Stimulated activated CD4-positive, alpha-beta T cell treated with anti-CD3 and anti-CD28 coated beads, TNF-alpha, amount 100 ng/mL, for 48 hours (primary cell): ENCODE measurements at regions not wholly inside any gene's neighbourhood (a gene's known extent, or its start where the extent isn't known, plus 50 kb on each side); places are given as distances from the start of the nearest gene placed in this dataset.

Source experiments
- DNase-seq, 3 donors: peaks; one replicate each; pipeline ENCODE4 v3.0.0-alpha.2; 2020; ENCODE audit warnings: low read depth in 3 of 3

DNA sequence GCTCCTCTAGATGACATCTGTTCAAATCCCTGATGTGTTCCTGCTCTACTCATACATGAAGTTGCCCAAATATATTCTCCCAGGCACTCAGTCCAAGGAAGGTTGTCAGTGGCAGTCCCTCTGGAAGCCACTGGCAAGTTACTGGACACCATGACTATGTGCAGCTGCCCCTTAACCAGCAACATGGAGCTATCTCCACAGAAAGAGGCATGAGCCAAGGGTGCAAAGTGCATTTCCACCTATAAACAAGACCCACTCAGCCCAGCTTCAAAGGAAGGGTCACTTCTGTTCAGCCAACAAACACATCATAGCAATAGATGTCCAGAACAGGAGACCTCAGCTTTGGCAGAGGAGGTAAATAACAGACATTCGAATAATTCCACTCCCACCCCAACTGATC lies 217.6 kb upstream of the PMEPA1 start:
- DNase-seq, result no peak

- no peak for DNase-seq
Measured at GRCh38 chr20:57922706-57923105, 212.9 kb upstream of the PMEPA1 start.

- no peak for DNase-seq
Measured at GRCh38 chr20:57922083-57922482, 212.3 kb upstream of the PMEPA1 start.

- DNase-seq, result no peak
Measured at GRCh38 chr20:57921676-57922075, 211.9 kb upstream of the PMEPA1 start.

DNA sequence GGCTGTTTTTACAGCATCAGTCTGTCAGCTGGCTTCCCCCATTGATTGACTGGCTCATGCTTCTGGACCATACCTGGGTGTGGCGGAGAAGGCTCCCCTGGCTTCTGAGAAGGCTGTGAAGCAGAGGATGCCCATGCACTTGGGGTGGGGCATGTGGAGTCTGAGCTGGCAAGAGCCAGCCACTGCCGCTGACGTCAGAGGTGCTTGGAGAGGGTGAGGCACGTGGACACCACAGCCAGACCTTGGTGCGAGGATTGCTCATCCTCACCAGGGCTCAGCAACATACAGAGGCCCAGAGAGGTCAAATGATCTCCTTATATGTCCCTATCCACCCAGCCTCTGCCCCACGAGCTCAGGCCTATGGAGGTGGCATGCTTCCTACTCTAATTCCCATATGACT lies 211.2 kb upstream of the PMEPA1 start:
- DNase-seq, result no peak

- no peak for DNase-seq
Measured at GRCh38 chr20:57919049-57919448, 209.2 kb upstream of the PMEPA1 start.

DNA sequence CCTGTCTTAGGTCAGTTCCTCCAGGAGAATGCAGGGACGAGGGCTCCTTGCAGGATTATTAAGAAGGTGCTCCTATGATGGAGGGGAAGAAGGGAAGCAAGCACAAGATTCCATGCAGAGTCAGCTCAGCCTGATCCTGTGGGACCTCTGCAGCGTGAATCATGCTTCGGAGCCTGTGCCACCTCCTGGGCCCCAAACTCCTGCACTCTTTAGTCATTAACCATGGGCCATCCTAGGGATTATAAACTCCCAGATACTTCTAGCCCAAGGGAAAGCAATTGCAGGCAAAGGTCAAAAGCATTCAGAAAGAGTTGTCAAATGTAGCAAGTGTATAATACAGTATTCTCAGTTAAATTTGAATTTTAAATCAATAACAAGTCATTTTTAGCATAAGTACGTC lies 208.7 kb upstream of the PMEPA1 start:
- DNase-seq, result no peak

- no peak for DNase-seq
Measured at GRCh38 chr20:57914205-57914604, 204.4 kb upstream of the PMEPA1 start.

DNA sequence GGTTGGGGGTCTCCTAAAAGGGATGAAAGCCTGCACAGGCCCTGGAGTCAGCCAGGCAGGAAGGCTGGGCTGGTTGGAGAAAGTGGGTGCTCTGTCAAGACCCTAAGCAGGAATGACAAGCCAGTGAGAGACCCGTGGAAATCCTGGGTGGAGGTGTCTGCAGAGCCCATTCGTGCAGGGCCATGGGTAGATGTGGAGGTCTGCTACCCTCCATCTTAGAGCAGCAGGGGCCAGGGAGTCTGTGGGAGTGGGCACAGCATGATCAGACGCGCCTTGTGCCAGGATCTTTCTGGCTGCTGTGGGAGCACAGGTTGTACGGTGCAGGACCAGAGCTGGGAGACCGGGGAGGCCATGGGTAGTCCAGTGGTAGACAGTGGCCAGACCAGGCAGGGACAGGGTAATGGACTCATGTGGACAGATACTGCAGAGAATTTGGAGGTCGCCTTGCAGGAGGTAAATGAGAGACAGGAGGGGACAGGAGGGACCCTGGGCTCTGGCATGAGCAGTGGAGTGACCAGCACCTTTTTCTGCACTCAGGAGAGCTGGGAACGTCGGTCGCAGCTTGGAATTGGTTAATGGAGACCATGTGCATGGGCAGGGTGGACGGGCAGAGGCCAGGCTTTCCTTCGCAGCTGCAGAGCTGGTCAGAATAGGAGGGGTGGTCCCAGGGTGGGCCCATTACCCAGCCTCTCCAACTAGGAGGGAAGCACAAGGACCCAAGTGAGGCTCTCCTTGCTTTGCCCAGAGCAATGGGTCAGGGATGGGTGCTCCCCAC lies 203.5 kb upstream of the PMEPA1 start:
- no peak for DNase-seq

DNA sequence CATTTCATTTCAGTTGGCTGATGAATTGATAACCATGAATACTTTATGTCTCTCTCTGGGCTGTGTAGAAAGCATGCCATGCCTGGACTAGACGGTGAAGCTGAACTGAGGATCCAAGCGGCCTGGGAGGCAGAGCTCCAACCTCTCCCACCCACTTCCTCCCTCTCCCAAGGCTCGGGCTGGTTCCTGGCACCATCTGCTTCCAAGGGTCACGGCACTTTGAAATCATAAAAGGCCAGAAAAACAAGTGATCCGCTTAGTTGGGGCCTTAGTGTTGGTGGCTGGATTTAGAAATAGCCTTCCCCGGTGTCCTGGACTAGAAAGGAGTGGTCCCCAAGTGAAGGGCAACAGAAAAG lies 202.4 kb upstream of the PMEPA1 start:
- no peak for DNase-seq

- no peak for DNase-seq
Measured at GRCh38 chr20:57911512-57912226, 201.9 kb upstream of the PMEPA1 start.

- no peak for DNase-seq
Measured at GRCh38 chr20:57910716-57911115, 200.9 kb upstream of the PMEPA1 start.

- no peak for DNase-seq
Measured at GRCh38 chr20:57909763-57910331, 200.0 kb upstream of the PMEPA1 start.

DNA sequence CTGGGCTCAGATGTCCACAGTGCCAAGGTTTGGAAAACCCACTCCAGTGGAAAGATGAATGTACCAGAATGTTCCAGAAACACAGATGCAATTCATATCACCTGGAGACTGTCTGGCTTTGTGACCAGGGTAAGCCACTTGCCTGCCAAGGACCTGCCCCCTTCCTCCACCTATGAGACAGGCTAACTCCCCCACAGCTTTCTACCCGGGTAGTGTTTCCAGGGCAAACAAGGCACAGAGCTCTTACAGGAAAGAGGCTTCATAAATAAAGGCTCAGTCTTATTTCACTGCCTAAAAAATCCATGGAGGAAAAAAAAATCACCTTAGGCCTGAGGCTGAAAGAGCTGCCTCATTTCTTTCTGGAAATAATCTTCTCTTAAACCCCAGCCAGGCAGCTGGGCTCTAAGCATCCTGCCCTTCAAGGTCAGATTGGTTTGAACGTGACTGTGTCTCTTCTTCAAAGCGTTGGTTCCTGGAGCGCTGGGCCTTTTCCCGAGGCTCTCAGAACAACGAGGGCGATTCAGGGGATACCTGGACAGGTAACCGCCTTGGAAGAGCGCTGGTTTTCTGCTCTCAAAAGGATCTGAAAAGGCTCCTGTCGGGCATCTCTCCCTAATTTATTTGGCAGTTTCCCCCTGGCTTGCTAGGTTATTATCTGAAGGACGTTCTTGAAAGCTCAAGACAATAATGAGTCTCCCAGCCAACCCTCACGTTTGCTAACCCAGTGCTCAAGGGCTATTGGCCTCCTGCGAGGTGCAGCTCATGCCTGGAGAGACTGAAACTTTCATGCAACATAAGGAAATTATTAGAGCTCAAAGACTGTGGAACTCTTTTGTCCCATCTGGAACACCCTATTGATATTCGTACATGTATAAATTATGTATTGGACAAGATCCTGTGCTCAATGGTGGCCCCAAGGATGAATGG lies 199.2 kb upstream of the PMEPA1 start:
- DNase-seq, result no peak

DNA sequence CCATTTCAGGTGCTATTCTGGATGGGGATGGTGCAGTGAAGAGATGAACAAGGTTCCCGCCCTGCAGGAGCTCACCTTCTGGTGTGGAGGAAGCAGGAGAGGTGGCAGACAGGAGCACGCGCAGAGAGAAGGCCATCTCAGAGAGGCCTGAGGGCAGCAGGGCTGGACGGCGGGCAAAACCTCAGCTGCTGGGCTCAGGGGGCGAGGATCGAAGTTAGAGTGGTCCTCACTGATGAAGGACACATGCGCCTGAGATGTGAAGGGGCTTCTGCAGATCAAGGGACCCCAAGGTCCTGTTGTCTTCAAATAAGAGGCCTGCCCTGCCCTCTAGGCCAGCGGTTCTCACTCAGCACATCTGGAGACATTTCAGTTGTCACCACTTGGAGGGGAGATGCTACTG lies 198.4 kb upstream of the PMEPA1 start:
- no peak for DNase-seq

- no peak for DNase-seq
Measured at GRCh38 chr20:57907131-57908000, 197.6 kb upstream of the PMEPA1 start.

- DNase-seq, result no peak
Measured at GRCh38 chr20:57905448-57905847, 195.6 kb upstream of the PMEPA1 start.

DNA sequence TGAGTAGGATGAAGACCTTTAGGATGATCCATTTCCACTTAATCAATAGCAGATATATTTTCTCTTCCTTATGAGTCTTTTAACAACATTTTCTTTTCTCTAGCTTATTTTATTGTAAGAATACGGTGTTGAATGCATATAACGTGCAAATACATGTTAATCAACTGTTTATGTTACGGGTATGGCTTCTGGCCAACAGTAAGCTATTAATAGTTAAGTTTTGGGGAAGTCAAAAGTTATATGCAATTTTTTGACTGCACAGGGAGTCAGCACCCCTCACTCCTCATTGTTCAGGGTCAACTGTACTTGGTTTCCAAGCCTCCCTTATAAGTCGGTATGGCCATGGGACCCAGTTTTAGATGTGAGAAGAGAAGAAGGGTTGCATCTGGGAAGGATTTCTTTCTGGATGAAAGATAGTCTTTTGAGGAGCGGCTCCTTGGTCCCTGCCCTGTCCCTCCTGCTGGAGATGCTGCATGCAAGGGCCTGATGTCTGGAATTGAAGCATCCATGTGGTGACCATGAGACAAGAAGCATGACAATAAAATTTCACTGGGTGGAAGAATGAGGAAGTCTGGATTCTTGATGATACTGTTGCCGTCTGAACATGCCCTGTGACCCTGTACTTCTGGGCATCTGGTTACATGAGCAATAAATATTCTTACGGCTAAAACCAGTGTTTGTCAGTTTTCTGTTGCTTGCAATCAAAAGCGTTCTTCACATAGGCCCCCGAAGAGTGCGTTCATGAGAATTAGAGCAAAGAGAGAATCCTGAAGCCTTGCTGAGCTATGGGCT lies 194.7 kb upstream of the PMEPA1 start:
- no peak for DNase-seq

DNA sequence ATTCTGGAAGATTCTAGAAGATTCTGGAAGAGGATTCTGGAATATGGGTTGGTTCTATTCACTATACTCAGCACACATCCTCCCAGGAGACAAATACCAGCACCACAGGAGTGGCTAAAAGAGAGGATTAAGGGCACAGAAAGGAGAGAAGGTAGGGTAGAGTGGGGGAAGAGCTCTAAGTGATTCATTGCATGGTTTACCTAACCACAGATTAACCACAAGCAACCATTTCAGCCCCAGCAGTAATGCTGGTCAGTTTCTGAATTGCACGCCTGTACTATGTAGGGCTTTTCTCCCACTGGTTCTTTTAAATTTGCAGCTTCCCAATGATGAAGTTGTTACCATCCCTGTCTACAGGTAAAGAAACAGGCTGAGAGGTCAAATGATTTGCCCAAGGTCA lies 192.7 kb upstream of the PMEPA1 start:
- no peak for DNase-seq

DNA sequence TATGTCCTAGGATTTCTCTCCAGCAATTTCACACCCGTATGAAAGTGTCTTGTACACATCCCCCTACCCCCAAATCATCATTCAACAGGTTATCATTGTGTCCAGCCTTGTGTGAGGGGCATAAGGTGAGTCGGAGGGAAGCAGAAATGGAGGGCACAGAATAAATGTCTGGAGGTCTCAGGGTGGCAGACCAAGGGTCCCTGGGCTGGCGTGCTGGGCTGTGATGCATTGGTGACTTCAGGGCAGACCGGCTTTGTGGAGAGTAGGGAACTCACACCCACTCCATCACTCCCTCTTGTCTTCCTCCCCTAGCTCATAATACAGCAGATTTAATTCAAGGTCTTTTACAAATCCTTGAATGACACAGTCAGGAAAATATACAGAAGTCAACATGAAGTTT lies 191.7 kb upstream of the PMEPA1 start:
- DNase-seq, result no peak
